HuH-7 (cell line): ENCODE measurements at regions not wholly inside any gene's neighbourhood (a gene's known extent, or its start where the extent isn't known, plus 50 kb on each side); places are given as distances from the start of the nearest gene placed in this dataset.
"Not testable (repeated sequence)": the region's sequence is repeated elsewhere in the genome, so short reads cannot be mapped to it uniquely, and the experiment has no call there.

Experiments
- DNase-seq: peaks from one replicate; pipeline ENCODE4 v3.0.0; 2011; ENCODE audit warnings: low spot score

GRCh38 chr1:184854496-184855140 is 100.0 kb upstream of the EDEM3 start:
- no peak for DNase-seq

- no peak for DNase-seq
These were observed 99.4 kb upstream of the EDEM3 start for GRCh38 chr1:184854036-184854435.

- no peak for DNase-seq
These were observed 97.4 kb upstream of the EDEM3 start for GRCh38 chr1:184851822-184852746.

- no peak for DNase-seq
These were observed 89.3 kb upstream of the EDEM3 start for GRCh38 chr1:184843732-184844495.

GRCh38 chr1:184840596-184840995 is 85.9 kb upstream of the EDEM3 start:
- no peak for DNase-seq

GRCh38 chr1:184838504-184838951 is 83.9 kb upstream of the EDEM3 start:
- no peak for DNase-seq

- DNase-seq, result no peak
These were observed 82.6 kb upstream of the EDEM3 start for GRCh38 chr1:184836934-184837895.

- no peak for DNase-seq
These were observed 81.5 kb upstream of the EDEM3 start for GRCh38 chr1:184836141-184836540.

- not testable (repeated sequence) for DNase-seq
These were observed 79.3 kb upstream of the EDEM3 start for GRCh38 chr1:184833994-184834393.

- no peak for DNase-seq
These were observed 77.9 kb upstream of the EDEM3 start for GRCh38 chr1:184832517-184832916.

GRCh38 chr1:184829496-184829895 is 74.8 kb upstream of the EDEM3 start:
- DNase-seq, result not testable (repeated sequence)

GRCh38 chr1:184828369-184828717 is 73.7 kb upstream of the EDEM3 start:
- no peak for DNase-seq

- no peak for DNase-seq
These were observed 73.1 kb upstream of the EDEM3 start for GRCh38 chr1:184827600-184828368.

- DNase-seq, result no peak
These were observed 71.3 kb upstream of the EDEM3 start for GRCh38 chr1:184826001-184826400.

GRCh38 chr1:184825571-184825970 is 70.9 kb upstream of the EDEM3 start:
- DNase-seq, result no peak

GRCh38 chr1:184824691-184825323 is 70.1 kb upstream of the EDEM3 start:
- DNase-seq, result no peak

GRCh38 chr1:184823080-184823479 is 68.4 kb upstream of the EDEM3 start:
- no peak for DNase-seq

GRCh38 chr1:184822267-184822666 is 67.6 kb upstream of the EDEM3 start:
- DNase-seq, result no peak

GRCh38 chr1:184821658-184822057 is 67.0 kb upstream of the EDEM3 start:
- no peak for DNase-seq

- DNase-seq, result no peak
These were observed 66.3 kb upstream of the EDEM3 start for GRCh38 chr1:184820956-184821355.
